ENCODE measurements at regions not wholly inside any gene's neighbourhood (a gene's known extent, or its start where the extent isn't known, plus 50 kb on each side); places are given as distances from the start of the nearest gene placed in this dataset.

GRCh38 chr14:82412545-82412944, 878.9 kb upstream of the SEL1L start:
- Histone ChIP-seq H3K9me2 (ENCODE audit: insufficient read depth, low read length) (no peaks in the 10 kb centered on the region), H2AFZ (ENCODE audit: low read length) (no peak overlapping the region), H3K4me3 (ENCODE audit: low read depth, low read length, poor library complexity, severe bottlenecking) (no peak overlapping the region), H4K20me1 (ENCODE audit: insufficient read depth, low read length) (no peaks in the 10 kb centered on the region), H3K36me3 (ENCODE audit: insufficient read depth, low read length) (no peaks in the 10 kb centered on the region), H3K9me3 (ENCODE audit: low read length) (no peaks in the 10 kb centered on the region), H3K79me2 (ENCODE audit: insufficient read depth, low read depth, low read length) (no peaks in the 10 kb centered on the region), H3K27ac (ENCODE audit: low read depth, low read length, poor library complexity, severe bottlenecking) (no peak overlapping the region), H3K4me1 (ENCODE audit: insufficient read depth, low read length, poor library complexity, severe bottlenecking) (peaks cover 4% of the 10 kb centered on the region), H3K4me2 (ENCODE audit: low read length) (no peak overlapping the region)
- intact Hi-C loops (cut with micrococcal nuclease; ENCODE audit: unreplicated experiment) = no loop called here
- BruUV-seq (replicated peaks) = no TSS peak
- no peak for DNase-seq (ENCODE audit: low spot score)
- ChIA-PET CTCF (ENCODE audit: unreplicated experiment) (no interaction called here), POLR2A (no interaction called here)
- TF ChIP-seq EZH2phosphoT487 (IDR thresholded peaks at IDR 0.05; ENCODE audit: borderline replicate concordance, low read depth, low read length) (no peak), CTCF (conservative IDR thresholded peaks at IDR 0.05; ENCODE audit: low read length) (no peak)

GRCh38 chr14:82414853-82415539, 881.3 kb upstream of the SEL1L start:
- BruUV-seq (replicated peaks) = no TSS peak
- ChIA-PET CTCF (ENCODE audit: unreplicated experiment) (no interaction called here), POLR2A (interaction anchor here (0.7 kb wide), 2 partner anchors 56 to 881 kb away, joined by 3 to 4 read pairs; no protein-coding TSS in a partner anchor)
- Histone ChIP-seq H3K9me3 (ENCODE audit: low read length) (0 out of 2 replicates have a peak, but pooled peaks cover 4% of the 10 kb centered on the region), H3K27ac (ENCODE audit: low read depth, low read length, poor library complexity, severe bottlenecking) (no peak overlapping the region), H3K4me2 (ENCODE audit: low read length) (no peak overlapping the region), H3K4me3 (ENCODE audit: low read depth, low read length, poor library complexity, severe bottlenecking) (no peak overlapping the region), H3K79me2 (ENCODE audit: insufficient read depth, low read depth, low read length) (no peaks in the 10 kb centered on the region), H2AFZ (ENCODE audit: low read length) (no peak overlapping the region), H3K36me3 (ENCODE audit: insufficient read depth, low read length) (no peaks in the 10 kb centered on the region), H3K4me1 (ENCODE audit: insufficient read depth, low read length, poor library complexity, severe bottlenecking) (peaks cover 4% of the 10 kb centered on the region), H4K20me1 (ENCODE audit: insufficient read depth, low read length) (no peaks in the 10 kb centered on the region), H3K9me2 (ENCODE audit: insufficient read depth, low read length) (no peaks in the 10 kb centered on the region)
- DNase-seq (ENCODE audit: low spot score) = no peak
- intact Hi-C loops (cut with micrococcal nuclease; ENCODE audit: unreplicated experiment) = no loop called here
- no peak for TF ChIP-seq CTCF (conservative IDR thresholded peaks at IDR 0.05; ENCODE audit: low read length)
- TF ChIP-seq EZH2phosphoT487 (IDR thresholded peaks at IDR 0.05; ENCODE audit: borderline replicate concordance, low read depth, low read length) = no peak

GRCh38 chr14:82419933-82420332, 886.3 kb upstream of the SEL1L start:
- ChIA-PET CTCF (ENCODE audit: unreplicated experiment) (no interaction called here), POLR2A (no interaction called here)
- DNase-seq (ENCODE audit: low spot score) = no peak
- no peak overlapping the region for H3K4me2 ChIP-seq (ENCODE audit: low read length)
- no peaks in the 10 kb centered on the region for H3K4me1 ChIP-seq (ENCODE audit: insufficient read depth, low read length, poor library complexity, severe bottlenecking)
- no peaks in the 10 kb centered on the region for H3K79me2 ChIP-seq (ENCODE audit: insufficient read depth, low read depth, low read length)
- H3K9me3 ChIP-seq (ENCODE audit: low read length) = 0 out of 2 replicates have a peak, but pooled peaks cover 4% of the 10 kb centered on the region
- BruUV-seq (replicated peaks) = no TSS peak
- no peak overlapping the region for H3K27ac ChIP-seq (ENCODE audit: low read depth, low read length, poor library complexity, severe bottlenecking)
- no peaks in the 10 kb centered on the region for H3K9me2 ChIP-seq (ENCODE audit: insufficient read depth, low read length)
- intact Hi-C loops (cut with micrococcal nuclease; ENCODE audit: unreplicated experiment) = no loop called here
- H4K20me1 ChIP-seq (ENCODE audit: insufficient read depth, low read length) = no peaks in the 10 kb centered on the region
- no peak for TF ChIP-seq CTCF (conservative IDR thresholded peaks at IDR 0.05; ENCODE audit: low read length)
- no peak for TF ChIP-seq EZH2phosphoT487 (IDR thresholded peaks at IDR 0.05; ENCODE audit: borderline replicate concordance, low read depth, low read length)
- no peak overlapping the region for H2AFZ ChIP-seq (ENCODE audit: low read length)
- no peaks in the 10 kb centered on the region for H3K36me3 ChIP-seq (ENCODE audit: insufficient read depth, low read length)
- no peak overlapping the region for H3K4me3 ChIP-seq (ENCODE audit: low read depth, low read length, poor library complexity, severe bottlenecking)

All from OCI-LY7 (cell line).